GM06990 (cell line): ENCODE measurements at regions not wholly inside any gene's neighbourhood (a gene's known extent, or its start where the extent isn't known, plus 50 kb on each side); places are given as distances from the start of the nearest gene placed in this dataset.

Source experiments
- DNase-seq: peaks from one replicate; pipeline ENCODE4 v3.0.0-alpha.2; 2011; ENCODE audit not compliant: insufficient read length; ENCODE audit errors: extremely low read depth
- H3K27me3 ChIP-seq: replicated peaks from 2 replicates; pipeline ENCODE4 v1.6.0; 2011; ENCODE audit warnings: low read length; ENCODE audit not compliant: control insufficient read depth, insufficient read depth
- H3K36me3 ChIP-seq: 2 replicates; pipeline ENCODE4 v1.5.1; 2011; ENCODE audit warnings: low read length; ENCODE audit not compliant: control insufficient read depth, insufficient read depth
- H3K4me3 ChIP-seq: replicated peaks from 2 replicates; pipeline ENCODE4 v1.5.1; 2011; ENCODE audit warnings: low read depth, mild to moderate bottlenecking, control low read depth, low read length
- TF ChIP-seq, protein P1 (sequence below): IDR thresholded peaks from 2 replicates; pipeline ENCODE4 v1.5.1; 2011; ENCODE audit warnings: low read length, control low read depth, mild to moderate bottlenecking, inconsistent platforms; ENCODE audit not compliant: insufficient read depth, poor library complexity, severe bottlenecking

DNA sequence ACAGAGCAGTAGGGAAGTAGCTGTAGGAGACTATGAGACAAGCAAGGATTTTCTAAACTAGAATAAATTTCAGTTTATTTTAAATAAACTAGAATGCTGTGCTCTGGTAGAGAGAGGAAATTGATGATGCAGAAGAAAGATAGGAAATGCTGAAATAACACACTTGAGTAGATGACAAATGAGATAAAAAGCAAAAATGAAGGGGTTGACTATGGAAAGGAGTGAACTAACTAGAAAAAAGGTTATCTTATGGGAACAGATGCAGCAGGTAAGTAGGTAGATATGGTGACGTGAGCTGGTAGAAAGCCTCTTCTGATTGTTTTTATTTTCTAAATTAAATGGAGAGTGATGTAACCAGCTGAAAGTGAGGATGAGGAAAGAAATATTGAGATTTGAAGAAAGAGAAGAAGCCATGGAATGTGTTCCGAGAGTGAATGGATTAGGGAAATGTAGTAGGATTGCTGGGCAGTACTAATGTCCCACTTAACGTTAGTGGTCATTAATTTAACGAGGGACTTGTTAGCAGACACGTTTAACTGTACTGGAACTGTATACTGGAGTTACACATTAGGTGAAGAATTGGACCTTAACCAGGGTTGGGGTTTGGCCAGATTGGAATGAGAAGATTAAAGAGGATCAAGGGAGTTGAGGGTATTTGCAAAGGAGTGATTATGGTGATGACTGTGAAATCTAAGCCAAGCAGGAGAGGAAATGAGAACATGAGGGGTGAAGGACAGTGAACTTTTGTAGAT lies 196.5 kb downstream of the TANC2 start:
- no peak for DNase-seq
- H3K36me3 ChIP-seq: no peaks in the 10 kb centered on the region
- H3K27me3 ChIP-seq: no peaks in the 10 kb centered on the region
- H3K4me3 ChIP-seq: no peak overlapping the region
- TF ChIP-seq, protein P1, sequence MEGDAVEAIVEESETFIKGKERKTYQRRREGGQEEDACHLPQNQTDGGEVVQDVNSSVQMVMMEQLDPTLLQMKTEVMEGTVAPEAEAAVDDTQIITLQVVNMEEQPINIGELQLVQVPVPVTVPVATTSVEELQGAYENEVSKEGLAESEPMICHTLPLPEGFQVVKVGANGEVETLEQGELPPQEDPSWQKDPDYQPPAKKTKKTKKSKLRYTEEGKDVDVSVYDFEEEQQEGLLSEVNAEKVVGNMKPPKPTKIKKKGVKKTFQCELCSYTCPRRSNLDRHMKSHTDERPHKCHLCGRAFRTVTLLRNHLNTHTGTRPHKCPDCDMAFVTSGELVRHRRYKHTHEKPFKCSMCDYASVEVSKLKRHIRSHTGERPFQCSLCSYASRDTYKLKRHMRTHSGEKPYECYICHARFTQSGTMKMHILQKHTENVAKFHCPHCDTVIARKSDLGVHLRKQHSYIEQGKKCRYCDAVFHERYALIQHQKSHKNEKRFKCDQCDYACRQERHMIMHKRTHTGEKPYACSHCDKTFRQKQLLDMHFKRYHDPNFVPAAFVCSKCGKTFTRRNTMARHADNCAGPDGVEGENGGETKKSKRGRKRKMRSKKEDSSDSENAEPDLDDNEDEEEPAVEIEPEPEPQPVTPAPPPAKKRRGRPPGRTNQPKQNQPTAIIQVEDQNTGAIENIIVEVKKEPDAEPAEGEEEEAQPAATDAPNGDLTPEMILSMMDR: no peak

DNA sequence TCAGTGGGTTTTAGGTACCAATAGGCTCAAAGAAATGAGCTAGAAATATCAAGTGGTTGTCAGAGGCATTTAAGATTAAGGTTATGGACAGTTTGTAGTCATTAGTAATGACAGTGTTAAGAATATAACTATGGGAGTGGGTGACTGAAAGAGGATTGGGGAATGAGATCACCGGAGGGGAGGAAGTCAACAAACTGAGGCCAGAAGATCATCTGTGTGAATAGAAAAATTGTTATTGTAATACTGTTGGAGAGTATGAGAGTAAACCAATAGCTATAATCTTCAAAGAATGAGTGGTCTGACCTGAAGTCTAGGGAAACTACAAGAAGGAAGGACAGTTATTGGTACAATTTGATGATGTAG lies 197.1 kb downstream of the TANC2 start:
- no peak for DNase-seq
- H3K27me3 ChIP-seq: no peaks in the 10 kb centered on the region
- TF ChIP-seq, protein P1: no peak
- H3K4me3 ChIP-seq: no peak overlapping the region
- no peaks in the 10 kb centered on the region for H3K36me3 ChIP-seq

DNA sequence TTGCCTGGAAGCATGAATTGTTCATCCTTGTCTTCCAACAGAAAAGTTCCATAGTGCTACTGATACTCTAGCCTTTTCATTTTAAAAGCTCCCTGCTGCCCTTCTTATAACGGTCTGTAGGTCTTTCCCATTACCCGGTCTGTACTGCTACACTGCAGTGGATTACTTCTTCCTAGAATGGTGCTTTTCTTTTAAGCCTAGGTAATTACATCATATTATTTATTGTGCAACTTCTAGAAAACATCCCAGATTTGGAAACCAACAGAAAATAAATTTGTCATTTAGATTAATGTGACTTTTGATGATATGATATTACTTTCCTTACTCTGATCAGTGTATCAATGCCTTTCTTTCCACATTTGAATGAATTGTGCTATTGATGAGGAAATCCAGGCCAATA lies 199.4 kb downstream of the TANC2 start:
- Histone ChIP-seq H3K27me3 (no peaks in the 10 kb centered on the region), H3K4me3 (no peak overlapping the region), H3K36me3 (no peaks in the 10 kb centered on the region)
- no peak for DNase-seq
- TF ChIP-seq, protein P1: no peak

DNA sequence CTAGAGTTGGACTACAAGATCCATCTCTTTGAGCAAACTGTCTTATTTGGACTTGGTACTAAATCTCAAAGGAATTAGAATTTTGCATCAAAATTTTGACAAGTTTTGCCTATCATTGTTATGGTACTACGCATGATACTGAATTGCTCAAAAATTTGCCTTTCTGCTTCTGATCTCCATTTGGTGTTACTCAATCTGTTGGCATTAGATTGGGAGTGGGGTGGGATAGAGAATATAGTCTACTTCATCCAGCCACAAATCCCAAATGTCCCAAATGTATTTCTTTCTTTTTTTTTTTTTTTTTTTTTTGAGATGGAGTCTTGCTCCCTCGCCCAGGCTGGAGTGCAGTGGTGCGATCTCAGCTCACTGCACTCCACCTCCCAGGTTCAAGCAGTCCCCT lies 204.8 kb downstream of the TANC2 start:
- TF ChIP-seq, protein P1: no peak
- no peak for DNase-seq
- Histone ChIP-seq H3K4me3 (no peak overlapping the region), H3K27me3 (no peaks in the 10 kb centered on the region), H3K36me3 (no peaks in the 10 kb centered on the region)

DNA sequence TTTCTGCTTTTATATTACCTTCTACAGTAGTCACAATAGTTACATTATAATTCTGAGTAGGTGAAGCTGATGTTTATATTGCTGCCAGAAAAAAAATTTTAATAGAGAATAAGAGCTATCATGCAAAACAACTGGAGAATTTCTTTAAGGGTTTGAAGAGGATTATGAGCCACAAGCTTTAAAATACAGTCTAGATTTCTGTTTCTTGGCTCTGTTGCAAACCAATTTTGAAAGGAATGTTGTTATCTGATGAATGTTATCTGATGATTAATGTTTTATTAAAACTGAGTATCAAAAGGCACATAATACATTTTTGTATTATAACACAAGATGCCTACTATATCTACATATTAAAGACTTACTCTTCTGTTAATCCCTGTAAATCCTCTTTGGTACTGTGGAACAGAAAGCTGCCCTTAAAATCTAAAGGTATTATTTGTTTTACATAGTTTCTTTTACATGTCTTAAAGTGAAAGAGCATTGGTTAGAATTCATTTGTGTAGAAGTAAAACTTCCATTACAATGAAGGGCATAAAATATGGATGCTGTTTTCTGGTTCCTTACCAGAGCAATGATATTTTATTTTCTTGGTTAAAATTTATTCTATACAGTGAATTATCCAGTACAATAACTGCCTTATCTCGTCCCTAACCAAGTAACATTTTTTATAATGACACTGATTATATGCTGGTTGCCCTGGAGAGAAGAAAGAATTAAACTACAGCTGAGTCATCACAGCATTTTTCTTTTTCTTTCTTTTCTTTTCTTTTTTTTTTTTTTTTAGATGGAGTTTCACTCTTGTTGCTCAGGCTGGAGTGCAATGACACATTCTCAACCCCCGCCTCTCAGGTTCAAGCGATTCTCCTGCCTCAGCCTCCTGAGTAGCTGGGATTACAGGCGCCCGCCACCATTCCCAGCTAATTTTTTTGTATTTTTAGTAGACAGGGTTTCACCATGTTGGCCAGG lies 205.7 kb downstream of the TANC2 start:
- TF ChIP-seq, protein P1: no peak

More for the DNA sequence above, 205.7 kb downstream of the TANC2 start:
- Histone ChIP-seq H3K27me3 (no peaks in the 10 kb centered on the region), H3K36me3 (no peaks in the 10 kb centered on the region), H3K4me3 (no peak overlapping the region)
- no peak for DNase-seq
